ENCODE measurements at regions not wholly inside any gene's neighbourhood (a gene's known extent, or its start where the extent isn't known, plus 50 kb on each side); places are given as distances from the start of the nearest gene placed in this dataset.

DNA sequence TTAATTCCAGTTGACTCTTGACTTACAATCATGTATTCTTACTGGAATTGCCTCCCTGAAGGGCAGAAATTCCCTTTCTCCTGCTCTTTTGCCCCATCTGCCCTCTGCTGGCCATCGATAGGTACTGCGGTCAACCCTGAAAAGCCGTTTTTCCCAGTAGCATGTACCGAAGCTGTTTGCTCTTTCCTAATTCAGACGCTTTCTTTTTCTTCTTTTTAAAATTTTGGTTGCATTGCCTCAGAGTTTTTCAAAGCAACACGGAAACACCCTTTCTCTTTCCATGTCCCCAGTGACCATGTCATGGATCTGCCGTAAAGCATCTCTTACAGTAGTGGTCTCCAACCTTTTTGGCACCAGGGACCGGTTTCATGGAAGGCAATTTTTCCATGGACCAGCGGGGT, 164.2 kb upstream of the C1orf21 start:
- no peaks in the 10 kb centered on the region for H3K36me3 ChIP-seq (ENCODE audit: control insufficient read depth, insufficient read depth, low read length)
- TF ChIP-seq, protein P1, sequence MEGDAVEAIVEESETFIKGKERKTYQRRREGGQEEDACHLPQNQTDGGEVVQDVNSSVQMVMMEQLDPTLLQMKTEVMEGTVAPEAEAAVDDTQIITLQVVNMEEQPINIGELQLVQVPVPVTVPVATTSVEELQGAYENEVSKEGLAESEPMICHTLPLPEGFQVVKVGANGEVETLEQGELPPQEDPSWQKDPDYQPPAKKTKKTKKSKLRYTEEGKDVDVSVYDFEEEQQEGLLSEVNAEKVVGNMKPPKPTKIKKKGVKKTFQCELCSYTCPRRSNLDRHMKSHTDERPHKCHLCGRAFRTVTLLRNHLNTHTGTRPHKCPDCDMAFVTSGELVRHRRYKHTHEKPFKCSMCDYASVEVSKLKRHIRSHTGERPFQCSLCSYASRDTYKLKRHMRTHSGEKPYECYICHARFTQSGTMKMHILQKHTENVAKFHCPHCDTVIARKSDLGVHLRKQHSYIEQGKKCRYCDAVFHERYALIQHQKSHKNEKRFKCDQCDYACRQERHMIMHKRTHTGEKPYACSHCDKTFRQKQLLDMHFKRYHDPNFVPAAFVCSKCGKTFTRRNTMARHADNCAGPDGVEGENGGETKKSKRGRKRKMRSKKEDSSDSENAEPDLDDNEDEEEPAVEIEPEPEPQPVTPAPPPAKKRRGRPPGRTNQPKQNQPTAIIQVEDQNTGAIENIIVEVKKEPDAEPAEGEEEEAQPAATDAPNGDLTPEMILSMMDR (IDR thresholded peaks at IDR 0.05; ENCODE audit: insufficient read depth, low read depth, low read length): peak; percentile 95
- H3K4me3 ChIP-seq (ENCODE audit: low read depth, low read length): no peak overlapping the region
- no peaks in the 10 kb centered on the region for H3K27me3 ChIP-seq (ENCODE audit: control insufficient read depth, insufficient read depth, low read length)
- ChIA-PET POLR2A (no interaction called here), CTCF (interaction anchor here (0.6 to 4.8 kb wide), 22 partner anchors 10 to 433 kb away, joined by 3 to 49 read pairs (median 4); no protein-coding TSS in a partner anchor)
- no peak for DNase-seq (ENCODE audit: low read depth)

- TF ChIP-seq, protein P1 (IDR thresholded peaks at IDR 0.05; ENCODE audit: insufficient read depth, low read depth, low read length): no peak
- ChIA-PET CTCF (interaction anchor here (0.6 to 4.8 kb wide), 15 partner anchors 11 to 433 kb away, joined by 3 to 49 read pairs (median 4); no protein-coding TSS in a partner anchor), POLR2A (no interaction called here)
- no peak for DNase-seq (ENCODE audit: low read depth)
- Histone ChIP-seq H3K36me3 (ENCODE audit: control insufficient read depth, insufficient read depth, low read length) (no peaks in the 10 kb centered on the region), H3K4me3 (ENCODE audit: low read depth, low read length) (no peak overlapping the region), H3K27me3 (ENCODE audit: control insufficient read depth, insufficient read depth, low read length) (no peaks in the 10 kb centered on the region)
Observed at GRCh38 chr1:184223216-184223615, 163.6 kb upstream of the C1orf21 start.

DNA sequence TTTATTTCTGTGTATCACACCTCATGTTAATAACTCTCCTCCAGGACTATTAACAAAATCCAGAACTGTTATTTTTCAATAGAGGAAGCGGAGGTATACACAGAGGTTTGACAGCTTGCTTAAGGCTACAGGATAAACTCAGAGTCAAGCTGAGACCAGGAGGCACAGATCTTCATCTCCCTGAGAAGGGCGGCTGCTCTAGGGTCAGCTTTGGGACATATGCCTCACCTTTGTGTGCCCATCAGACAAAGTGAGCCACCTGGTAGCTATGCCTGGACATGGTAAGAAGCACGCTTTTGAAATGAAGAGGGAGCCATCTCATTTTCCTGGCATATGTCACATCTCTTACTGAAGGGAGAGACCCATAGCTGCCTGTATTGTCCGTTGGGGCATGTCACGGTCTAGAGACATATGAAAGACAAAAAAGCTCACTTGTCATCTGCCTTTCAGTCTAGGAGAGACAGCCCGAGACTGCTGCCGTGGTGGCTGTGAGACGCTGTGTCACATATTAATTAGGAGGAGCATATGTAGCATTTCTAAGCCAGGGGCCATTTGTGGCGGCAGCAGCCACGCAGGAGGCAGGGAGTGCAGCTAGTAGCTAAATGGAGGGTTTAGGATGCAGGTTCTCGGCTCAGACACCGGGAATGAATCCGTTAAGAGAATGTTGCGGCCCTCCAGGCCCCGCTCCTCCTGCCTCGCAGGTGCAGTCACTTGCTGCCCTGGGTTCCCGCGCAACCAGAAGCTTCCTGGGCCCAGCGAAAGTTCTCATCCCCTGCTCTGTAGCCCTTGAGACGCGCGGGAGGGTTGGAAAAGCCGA, 161.3 kb upstream of the C1orf21 start:
- DNase-seq (ENCODE audit: low read depth): no peak
- no peaks in the 10 kb centered on the region for H3K36me3 ChIP-seq (ENCODE audit: control insufficient read depth, insufficient read depth, low read length)
- H3K27me3 ChIP-seq (ENCODE audit: control insufficient read depth, insufficient read depth, low read length): no peaks in the 10 kb centered on the region
- H3K4me3 ChIP-seq (ENCODE audit: low read depth, low read length): no peak overlapping the region
- TF ChIP-seq, protein P1 (IDR thresholded peaks at IDR 0.05; ENCODE audit: insufficient read depth, low read depth, low read length): no peak
- ChIA-PET CTCF (interaction anchor here (1.0 to 3.4 kb wide), 10 partner anchors 10 to 438 kb away, joined by 3 to 22 read pairs (median 4); no protein-coding TSS in a partner anchor), POLR2A (interaction anchor here (0.8 kb wide), 1 partner anchor 101 kb away, joined by 3 read pairs; no protein-coding TSS in a partner anchor)

GRCh38 chr1:184226100-184226487, 160.7 kb upstream of the C1orf21 start:
- CTCF ChIA-PET: interaction anchor here (1.0 to 3.4 kb wide), 4 partner anchors 10 to 151 kb away, joined by 3 to 22 read pairs (median 4); no protein-coding TSS in a partner anchor
- Histone ChIP-seq H3K27me3 (ENCODE audit: control insufficient read depth, insufficient read depth, low read length) (no peaks in the 10 kb centered on the region), H3K4me3 (ENCODE audit: low read depth, low read length) (no peak overlapping the region), H3K36me3 (ENCODE audit: control insufficient read depth, insufficient read depth, low read length) (no peaks in the 10 kb centered on the region)
- TF ChIP-seq, protein P1 (IDR thresholded peaks at IDR 0.05; ENCODE audit: insufficient read depth, low read depth, low read length): no peak
- no peak for DNase-seq (ENCODE audit: low read depth)
- POLR2A ChIA-PET: interaction anchor here (0.8 kb wide), 1 partner anchor 100 kb away, joined by 3 read pairs; no protein-coding TSS in a partner anchor

DNA sequence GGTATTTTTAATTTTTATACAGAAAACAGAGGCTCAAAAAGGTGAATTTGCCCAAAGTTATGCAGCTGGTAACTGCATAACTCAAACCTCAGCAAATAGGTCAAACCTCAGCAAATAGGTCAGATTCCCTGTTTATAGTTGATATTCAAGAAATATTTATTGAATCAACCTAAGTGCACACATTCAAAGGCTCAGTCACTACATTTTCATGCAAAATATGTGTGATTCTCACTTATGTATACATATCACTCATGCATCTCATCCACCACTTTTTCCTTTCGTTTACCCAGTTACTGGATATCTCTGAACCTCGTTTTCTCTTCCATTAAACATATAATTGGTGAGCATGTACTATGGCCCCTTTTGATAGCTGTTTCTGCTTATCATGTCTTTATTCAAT, 158.3 kb upstream of the C1orf21 start:
- Histone ChIP-seq H3K27me3 (ENCODE audit: control insufficient read depth, insufficient read depth, low read length) (no peaks in the 10 kb centered on the region), H3K4me3 (ENCODE audit: low read depth, low read length) (no peak overlapping the region), H3K36me3 (ENCODE audit: control insufficient read depth, insufficient read depth, low read length) (no peaks in the 10 kb centered on the region)
- ChIA-PET CTCF (no interaction called here), POLR2A (no interaction called here)
- TF ChIP-seq, protein P1 (IDR thresholded peaks at IDR 0.05; ENCODE audit: insufficient read depth, low read depth, low read length): no peak
- DNase-seq (ENCODE audit: low read depth): no peak
